ENCODE measurements at regions not wholly inside any gene's neighbourhood (a gene's known extent, or its start where the extent isn't known, plus 50 kb on each side); places are given as distances from the start of the nearest gene placed in this dataset.

DNA sequence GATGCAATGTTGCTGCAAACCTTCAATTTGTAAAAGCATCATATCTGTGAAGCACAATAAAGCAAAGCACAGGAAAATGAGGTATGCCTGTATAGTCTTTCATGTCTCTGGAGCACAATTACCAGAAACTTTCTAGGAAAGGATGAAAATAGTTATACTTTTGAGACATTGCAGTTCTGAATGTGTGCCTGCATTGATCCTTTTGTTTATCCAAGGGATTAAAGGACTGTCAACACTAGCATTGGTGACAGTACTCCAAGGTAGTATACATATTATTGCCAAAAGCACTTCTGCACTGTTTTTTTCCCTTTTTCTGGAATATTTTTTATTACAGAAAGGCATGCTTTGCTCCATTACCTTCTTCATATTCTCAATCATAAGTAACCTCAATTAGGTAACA lies 476.0 kb downstream of the GABRG1 start:
- TF ChIP-seq, protein P1, sequence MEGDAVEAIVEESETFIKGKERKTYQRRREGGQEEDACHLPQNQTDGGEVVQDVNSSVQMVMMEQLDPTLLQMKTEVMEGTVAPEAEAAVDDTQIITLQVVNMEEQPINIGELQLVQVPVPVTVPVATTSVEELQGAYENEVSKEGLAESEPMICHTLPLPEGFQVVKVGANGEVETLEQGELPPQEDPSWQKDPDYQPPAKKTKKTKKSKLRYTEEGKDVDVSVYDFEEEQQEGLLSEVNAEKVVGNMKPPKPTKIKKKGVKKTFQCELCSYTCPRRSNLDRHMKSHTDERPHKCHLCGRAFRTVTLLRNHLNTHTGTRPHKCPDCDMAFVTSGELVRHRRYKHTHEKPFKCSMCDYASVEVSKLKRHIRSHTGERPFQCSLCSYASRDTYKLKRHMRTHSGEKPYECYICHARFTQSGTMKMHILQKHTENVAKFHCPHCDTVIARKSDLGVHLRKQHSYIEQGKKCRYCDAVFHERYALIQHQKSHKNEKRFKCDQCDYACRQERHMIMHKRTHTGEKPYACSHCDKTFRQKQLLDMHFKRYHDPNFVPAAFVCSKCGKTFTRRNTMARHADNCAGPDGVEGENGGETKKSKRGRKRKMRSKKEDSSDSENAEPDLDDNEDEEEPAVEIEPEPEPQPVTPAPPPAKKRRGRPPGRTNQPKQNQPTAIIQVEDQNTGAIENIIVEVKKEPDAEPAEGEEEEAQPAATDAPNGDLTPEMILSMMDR (IDR thresholded peaks at IDR 0.05) = no peak
- TF ChIP-seq POLR2AphosphoS5 (IDR thresholded peaks at IDR 0.05) = no peak
- no peak for TF ChIP-seq POLR2A (IDR thresholded peaks at IDR 0.05)
